ENCODE measurements at regions not wholly inside any gene's neighbourhood (a gene's known extent, or its start where the extent isn't known, plus 50 kb on each side); places are given as distances from the start of the nearest gene placed in this dataset.

DNA sequence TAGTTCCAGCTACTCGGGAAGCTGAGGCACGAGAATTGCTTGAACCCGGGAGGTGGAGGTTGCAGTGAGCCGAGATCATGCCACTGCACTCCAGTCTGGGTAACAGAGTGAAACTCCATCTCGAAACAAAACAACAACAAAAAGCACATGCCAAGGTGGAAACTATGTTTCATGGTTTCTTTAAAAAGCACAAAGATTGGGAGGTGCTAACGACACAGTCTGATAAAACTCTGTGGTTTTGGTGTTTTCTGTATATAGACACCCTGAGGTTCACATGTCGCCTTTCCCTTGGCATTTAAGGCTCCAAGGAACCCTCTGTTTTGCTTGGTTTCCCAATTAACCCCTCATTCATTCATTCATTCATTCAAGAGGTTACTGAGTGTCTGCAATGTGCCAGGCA lies 253.4 kb upstream of the SULF2 start:
- TF ChIP-seq, protein P1, sequence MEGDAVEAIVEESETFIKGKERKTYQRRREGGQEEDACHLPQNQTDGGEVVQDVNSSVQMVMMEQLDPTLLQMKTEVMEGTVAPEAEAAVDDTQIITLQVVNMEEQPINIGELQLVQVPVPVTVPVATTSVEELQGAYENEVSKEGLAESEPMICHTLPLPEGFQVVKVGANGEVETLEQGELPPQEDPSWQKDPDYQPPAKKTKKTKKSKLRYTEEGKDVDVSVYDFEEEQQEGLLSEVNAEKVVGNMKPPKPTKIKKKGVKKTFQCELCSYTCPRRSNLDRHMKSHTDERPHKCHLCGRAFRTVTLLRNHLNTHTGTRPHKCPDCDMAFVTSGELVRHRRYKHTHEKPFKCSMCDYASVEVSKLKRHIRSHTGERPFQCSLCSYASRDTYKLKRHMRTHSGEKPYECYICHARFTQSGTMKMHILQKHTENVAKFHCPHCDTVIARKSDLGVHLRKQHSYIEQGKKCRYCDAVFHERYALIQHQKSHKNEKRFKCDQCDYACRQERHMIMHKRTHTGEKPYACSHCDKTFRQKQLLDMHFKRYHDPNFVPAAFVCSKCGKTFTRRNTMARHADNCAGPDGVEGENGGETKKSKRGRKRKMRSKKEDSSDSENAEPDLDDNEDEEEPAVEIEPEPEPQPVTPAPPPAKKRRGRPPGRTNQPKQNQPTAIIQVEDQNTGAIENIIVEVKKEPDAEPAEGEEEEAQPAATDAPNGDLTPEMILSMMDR (IDR thresholded peaks at IDR 0.05): no peak
- TF ChIP-seq EZH2 (IDR thresholded peaks at IDR 0.05): no peak
- no peak for TF ChIP-seq EZH2phosphoT487 (IDR thresholded peaks at IDR 0.05)
